ENCODE measurements at regions not wholly inside any gene's neighbourhood (a gene's known extent, or its start where the extent isn't known, plus 50 kb on each side); places are given as distances from the start of the nearest gene placed in this dataset.
"Not testable (repeated sequence)": the region's sequence is repeated elsewhere in the genome, so short reads cannot be mapped to it uniquely, and the experiment has no call there.

- DNase-seq, result no peak
Measured at GRCh38 chr3:166425900-166426611, 588.8 kb upstream of the BCHE start.

GRCh38 chr3:166425021-166425420 lies 587.8 kb upstream of the BCHE start:
- no peak for DNase-seq

- DNase-seq, result not testable (repeated sequence)
Measured at GRCh38 chr3:166423824-166424513, 586.7 kb upstream of the BCHE start.

- DNase-seq, result no peak
Measured at GRCh38 chr3:166422556-166422955, 585.3 kb upstream of the BCHE start.

GRCh38 chr3:166420071-166420470 lies 582.8 kb upstream of the BCHE start:
- DNase-seq, result no peak

- DNase-seq, result no peak
Measured at GRCh38 chr3:166405896-166406295, 568.7 kb upstream of the BCHE start.

- DNase-seq, result no peak
Measured at GRCh38 chr3:166405465-166405864, 568.2 kb upstream of the BCHE start.

GRCh38 chr3:166390303-166390702 lies 553.1 kb upstream of the BCHE start:
- DNase-seq, result no peak

GRCh38 chr3:166388321-166388720 lies 551.1 kb upstream of the BCHE start:
- no peak for DNase-seq

GRCh38 chr3:166372571-166373106 lies 535.4 kb upstream of the BCHE start:
- no peak for DNase-seq

- no peak for DNase-seq
Measured at GRCh38 chr3:166367947-166368533, 530.8 kb upstream of the BCHE start.

- DNase-seq, result peak; percentile 48
Measured at GRCh38 chr3:166362698-166363097, 525.5 kb upstream of the BCHE start.

- DNase-seq, result no peak
Measured at GRCh38 chr3:166360720-166361119, 523.5 kb upstream of the BCHE start.

GRCh38 chr3:166351461-166351860 lies 514.2 kb upstream of the BCHE start:
- DNase-seq, result no peak

- no peak for DNase-seq
Measured at GRCh38 chr3:166340604-166341266, 503.5 kb upstream of the BCHE start.

- no peak for DNase-seq
Measured at GRCh38 chr3:166324401-166324800, 487.2 kb upstream of the BCHE start.

- DNase-seq, result no peak
Measured at GRCh38 chr3:166322391-166322790, 485.2 kb upstream of the BCHE start.

- DNase-seq, result no peak
Measured at GRCh38 chr3:166307756-166308350, 470.6 kb upstream of the BCHE start.

- peak; percentile 4 for DNase-seq
Measured at GRCh38 chr3:166304584-166304983, 467.4 kb upstream of the BCHE start.

GRCh38 chr3:166303681-166304080 lies 466.5 kb upstream of the BCHE start:
- no peak for DNase-seq

GRCh38 chr3:166302331-166302730 lies 465.1 kb upstream of the BCHE start:
- no peak for DNase-seq

- no peak for DNase-seq
Measured at GRCh38 chr3:166296179-166296783, 459.1 kb upstream of the BCHE start.

Measured in NCI-H510A treated with DMSO at 0.1 percent for 48 hours (cell line).